IMR-90 (cell line): ENCODE measurements at regions not wholly inside any gene's neighbourhood (a gene's known extent, or its start where the extent isn't known, plus 50 kb on each side); places are given as distances from the start of the nearest gene placed in this dataset.

Experiments used
- TF ChIP-seq, protein P1 (sequence below): conservative IDR thresholded peaks from 2 replicates; pipeline ENCODE4 v1.5.1; 2012; ENCODE audit warnings: mild to moderate bottlenecking, low read depth, low read length, improper control_type of control experiment
- TF ChIP-seq, protein P2 (sequence below): fragments of 150-350 bp; IDR thresholded peaks from 2 replicates; pipeline ENCODE4 v1.6.1; 2017; ENCODE audit warnings: mild to moderate bottlenecking, antibody characterized with exemption, low read length, low read depth

DNA sequence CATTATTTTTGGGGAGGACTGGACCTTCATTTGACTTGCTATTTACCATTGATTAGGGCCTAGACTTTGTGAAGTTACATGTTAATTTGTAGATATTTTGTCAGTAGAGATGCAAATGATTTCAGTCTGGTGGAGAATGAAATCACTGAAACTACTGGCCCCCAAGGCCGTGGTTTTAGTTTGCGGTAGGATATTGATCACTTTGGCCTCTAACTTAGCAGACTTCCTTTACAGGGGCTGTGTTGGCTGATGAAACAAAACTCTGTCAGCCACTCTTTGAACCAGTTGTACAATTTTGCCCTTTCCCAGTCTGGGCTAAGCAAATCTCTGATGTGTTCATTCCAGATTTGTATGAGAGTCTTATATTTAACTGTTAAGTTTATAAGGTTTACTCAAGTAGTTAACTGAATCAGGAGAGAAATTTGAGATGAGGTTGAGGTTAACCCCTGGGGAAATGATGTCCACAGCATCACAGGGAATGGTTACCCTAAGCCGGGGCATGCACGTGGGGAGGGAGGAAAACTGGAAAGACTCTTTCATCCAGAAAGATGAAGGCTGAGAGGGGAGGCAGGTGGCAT, 105.7 kb upstream of the INSIG1 start:
- TF ChIP-seq, protein P1, sequence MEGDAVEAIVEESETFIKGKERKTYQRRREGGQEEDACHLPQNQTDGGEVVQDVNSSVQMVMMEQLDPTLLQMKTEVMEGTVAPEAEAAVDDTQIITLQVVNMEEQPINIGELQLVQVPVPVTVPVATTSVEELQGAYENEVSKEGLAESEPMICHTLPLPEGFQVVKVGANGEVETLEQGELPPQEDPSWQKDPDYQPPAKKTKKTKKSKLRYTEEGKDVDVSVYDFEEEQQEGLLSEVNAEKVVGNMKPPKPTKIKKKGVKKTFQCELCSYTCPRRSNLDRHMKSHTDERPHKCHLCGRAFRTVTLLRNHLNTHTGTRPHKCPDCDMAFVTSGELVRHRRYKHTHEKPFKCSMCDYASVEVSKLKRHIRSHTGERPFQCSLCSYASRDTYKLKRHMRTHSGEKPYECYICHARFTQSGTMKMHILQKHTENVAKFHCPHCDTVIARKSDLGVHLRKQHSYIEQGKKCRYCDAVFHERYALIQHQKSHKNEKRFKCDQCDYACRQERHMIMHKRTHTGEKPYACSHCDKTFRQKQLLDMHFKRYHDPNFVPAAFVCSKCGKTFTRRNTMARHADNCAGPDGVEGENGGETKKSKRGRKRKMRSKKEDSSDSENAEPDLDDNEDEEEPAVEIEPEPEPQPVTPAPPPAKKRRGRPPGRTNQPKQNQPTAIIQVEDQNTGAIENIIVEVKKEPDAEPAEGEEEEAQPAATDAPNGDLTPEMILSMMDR: no peak
- TF ChIP-seq, protein P2, sequence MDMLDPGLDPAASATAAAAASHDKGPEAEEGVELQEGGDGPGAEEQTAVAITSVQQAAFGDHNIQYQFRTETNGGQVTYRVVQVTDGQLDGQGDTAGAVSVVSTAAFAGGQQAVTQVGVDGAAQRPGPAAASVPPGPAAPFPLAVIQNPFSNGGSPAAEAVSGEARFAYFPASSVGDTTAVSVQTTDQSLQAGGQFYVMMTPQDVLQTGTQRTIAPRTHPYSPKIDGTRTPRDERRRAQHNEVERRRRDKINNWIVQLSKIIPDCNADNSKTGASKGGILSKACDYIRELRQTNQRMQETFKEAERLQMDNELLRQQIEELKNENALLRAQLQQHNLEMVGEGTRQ: no peak
